ENCODE measurements at regions not wholly inside any gene's neighbourhood (a gene's known extent, or its start where the extent isn't known, plus 50 kb on each side); places are given as distances from the start of the nearest gene placed in this dataset.
"Not testable (repeated sequence)": the region's sequence is repeated elsewhere in the genome, so short reads cannot be mapped to it uniquely, and the experiment has no call there.

DNA sequence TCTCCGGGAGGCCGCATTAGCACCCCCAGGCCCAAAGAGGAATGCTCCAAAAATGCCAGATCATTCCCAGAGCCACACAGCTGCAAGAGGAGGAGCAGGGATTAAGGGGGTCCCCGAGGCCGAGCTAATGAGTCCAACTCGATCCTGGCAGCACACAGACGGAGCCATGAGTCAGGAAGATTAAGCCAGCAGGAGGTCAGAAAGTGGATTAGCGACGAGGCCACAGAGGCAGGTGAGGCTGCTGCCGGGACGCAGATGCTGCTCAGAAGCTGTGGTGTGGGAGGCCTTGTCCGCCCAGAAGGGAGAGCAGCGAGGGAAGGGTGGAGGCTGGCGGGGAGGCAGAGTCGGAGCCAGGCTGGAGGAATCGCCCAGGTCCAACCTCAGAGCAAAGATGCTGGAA, 120.5 kb downstream of the SHANK2 start:
- no peak overlapping the region for H3K4me3 ChIP-seq
- H3K4me1 ChIP-seq: no peaks in the 10 kb centered on the region
- peak; percentile 56 for DNase-seq
- H3K9me3 ChIP-seq: peaks cover 0 to 4% (median 0%) of the 10 kb centered on the region in 8 donors
- no peak overlapping the region for H3K27ac ChIP-seq
- H3K36me3 ChIP-seq: no peaks in the 10 kb centered on the region
- WGBS, 5 donors: 63 to 72% (median 71%) methylated on average over 15 of the region's 15 CpGs
- intact Hi-C loops (cut with DNase I; ENCODE audit: low total_unique reads): no loop called here
- H3K27me3 ChIP-seq (replicated peaks in 1 of 7): peaks cover 0 to 15% (median 0%) of the 10 kb centered on the region in 7 donors
- TF ChIP-seq, protein P1, sequence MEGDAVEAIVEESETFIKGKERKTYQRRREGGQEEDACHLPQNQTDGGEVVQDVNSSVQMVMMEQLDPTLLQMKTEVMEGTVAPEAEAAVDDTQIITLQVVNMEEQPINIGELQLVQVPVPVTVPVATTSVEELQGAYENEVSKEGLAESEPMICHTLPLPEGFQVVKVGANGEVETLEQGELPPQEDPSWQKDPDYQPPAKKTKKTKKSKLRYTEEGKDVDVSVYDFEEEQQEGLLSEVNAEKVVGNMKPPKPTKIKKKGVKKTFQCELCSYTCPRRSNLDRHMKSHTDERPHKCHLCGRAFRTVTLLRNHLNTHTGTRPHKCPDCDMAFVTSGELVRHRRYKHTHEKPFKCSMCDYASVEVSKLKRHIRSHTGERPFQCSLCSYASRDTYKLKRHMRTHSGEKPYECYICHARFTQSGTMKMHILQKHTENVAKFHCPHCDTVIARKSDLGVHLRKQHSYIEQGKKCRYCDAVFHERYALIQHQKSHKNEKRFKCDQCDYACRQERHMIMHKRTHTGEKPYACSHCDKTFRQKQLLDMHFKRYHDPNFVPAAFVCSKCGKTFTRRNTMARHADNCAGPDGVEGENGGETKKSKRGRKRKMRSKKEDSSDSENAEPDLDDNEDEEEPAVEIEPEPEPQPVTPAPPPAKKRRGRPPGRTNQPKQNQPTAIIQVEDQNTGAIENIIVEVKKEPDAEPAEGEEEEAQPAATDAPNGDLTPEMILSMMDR (IDR thresholded peaks at IDR 0.05 in 8 of 11, conservative IDR thresholded peaks at IDR 0.05 in 3 of 11): no peak
- TF ChIP-seq POLR2AphosphoS5 (IDR thresholded peaks at IDR 0.05): no peak
- TF ChIP-seq POLR2A (IDR thresholded peaks at IDR 0.05): no peak

DNA sequence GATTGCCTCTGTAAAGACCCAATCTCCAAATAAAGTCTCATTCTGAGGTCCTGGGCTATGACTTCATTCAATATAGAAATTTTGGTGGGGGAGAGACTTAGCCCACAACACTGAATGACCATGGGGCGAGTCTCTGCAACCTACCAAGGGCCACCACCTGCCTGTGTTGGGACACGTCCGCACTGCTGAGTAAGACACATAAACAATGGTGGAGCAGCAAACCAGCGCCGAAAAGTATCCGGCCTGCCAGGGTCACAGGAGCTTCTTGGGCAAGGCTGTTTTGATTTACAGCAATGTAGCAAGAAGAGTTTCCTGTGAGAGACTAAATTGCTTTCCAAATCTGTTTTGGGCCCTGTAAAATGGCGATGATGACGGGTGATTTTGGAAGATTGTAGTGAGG, 122.3 kb downstream of the SHANK2 start:
- peaks cover 0 to 14% (median 0%) of the 10 kb centered on the region in 7 donors for H3K27me3 ChIP-seq (replicated peaks in 1 of 7)

DNA sequence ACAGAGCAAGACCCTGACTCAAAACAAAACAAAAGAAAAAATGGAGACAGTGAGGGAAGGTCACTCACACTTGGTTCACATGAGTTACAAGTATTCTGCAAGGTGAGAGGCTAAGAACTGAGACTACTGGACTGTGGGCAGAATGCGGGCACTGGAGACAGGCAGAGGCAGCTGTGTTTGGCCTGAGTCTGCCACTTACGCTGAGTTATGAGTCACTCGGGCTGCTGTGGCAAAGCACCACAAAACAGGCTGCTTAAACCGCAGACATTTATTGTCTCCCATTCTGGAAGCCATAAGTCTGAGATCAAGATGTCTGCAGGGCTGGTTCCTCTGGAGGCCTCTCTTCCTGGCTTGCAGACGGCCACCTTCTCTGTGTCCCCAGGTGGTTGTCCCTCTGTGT, 122.8 kb downstream of the SHANK2 start:
- Histone ChIP-seq H3K27me3 (replicated peaks in 1 of 7) (peaks cover 0 to 9% (median 0%) of the 10 kb centered on the region in 7 donors), H3K27ac (no peak overlapping the region), H3K4me1 (no peaks in the 10 kb centered on the region), H3K9me3 (no peaks in the 10 kb centered on the region), H3K36me3 (no peaks in the 10 kb centered on the region), H3K4me3 (no peak overlapping the region)
- DNase-seq: peak; percentile 24
- intact Hi-C loops (cut with DNase I; ENCODE audit: low total_unique reads): no loop called here
- TF ChIP-seq POLR2A (IDR thresholded peaks at IDR 0.05): no peak
- TF ChIP-seq, protein P1 (IDR thresholded peaks at IDR 0.05 in 8 of 11, conservative IDR thresholded peaks at IDR 0.05 in 3 of 11): no peak
- no peak for TF ChIP-seq POLR2AphosphoS5 (IDR thresholded peaks at IDR 0.05)
- 72 to 91% (median 84%) methylated on average over 5 of the region's 5 CpGs for WGBS, 5 donors

More for the DNA sequence above, 122.3 kb downstream of the SHANK2 start:
- H3K4me1 ChIP-seq: no peaks in the 10 kb centered on the region
- no peak for TF ChIP-seq POLR2AphosphoS5 (IDR thresholded peaks at IDR 0.05)
- no peak for TF ChIP-seq POLR2A (IDR thresholded peaks at IDR 0.05)
- TF ChIP-seq, protein P1 (IDR thresholded peaks at IDR 0.05 in 8 of 11, conservative IDR thresholded peaks at IDR 0.05 in 3 of 11): no peak
- no peaks in the 10 kb centered on the region for H3K36me3 ChIP-seq
- no peaks in the 10 kb centered on the region for H3K9me3 ChIP-seq
- no peak overlapping the region for H3K27ac ChIP-seq
- DNase-seq: peak; percentile 54
- intact Hi-C loops (cut with DNase I; ENCODE audit: low total_unique reads): no loop called here
- no peak overlapping the region for H3K4me3 ChIP-seq
- 80 to 87% (median 82%) methylated on average over 8 of the region's 8 CpGs for whole genome bisulfite sequencing, 5 donors

DNA sequence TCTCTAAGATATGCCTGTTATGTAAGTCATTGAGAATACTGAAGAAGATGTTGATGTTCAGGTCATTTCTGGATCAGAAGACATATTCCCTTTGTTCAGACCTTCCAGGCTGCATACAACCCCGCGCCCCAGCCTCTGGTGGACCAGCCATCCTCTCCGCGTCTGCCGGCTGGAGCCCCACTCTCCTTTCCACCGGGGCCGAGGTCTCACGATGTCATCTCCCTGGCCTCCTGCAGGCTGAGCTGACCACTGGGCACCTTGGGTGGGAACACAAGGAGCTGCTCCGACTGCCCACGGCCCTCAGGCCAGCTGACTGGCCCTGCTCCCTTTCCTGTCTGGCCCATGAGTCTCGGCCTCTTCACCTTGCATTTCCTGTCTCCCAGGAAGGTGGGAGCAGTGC, 124.6 kb downstream of the SHANK2 start:
- Histone ChIP-seq H3K27ac (no peak overlapping the region), H3K4me1 (no peaks in the 10 kb centered on the region), H3K27me3 (replicated peaks in 1 of 7) (no peaks in the 10 kb centered on the region), H3K4me3 (no peak overlapping the region), H3K9me3 (no peaks in the 10 kb centered on the region), H3K36me3 (no peaks in the 10 kb centered on the region)
- peak; percentile 29 for DNase-seq
- intact Hi-C loops (cut with DNase I; ENCODE audit: low total_unique reads): no loop called here
- TF ChIP-seq POLR2A (IDR thresholded peaks at IDR 0.05) (no peak), POLR2AphosphoS5 (IDR thresholded peaks at IDR 0.05) (no peak)
- TF ChIP-seq, protein P1 (IDR thresholded peaks at IDR 0.05 in 8 of 11, conservative IDR thresholded peaks at IDR 0.05 in 3 of 11): no peak
- WGBS, 5 donors: 83 to 88% (median 84%) methylated on average over 11 of the region's 11 CpGs

DNA sequence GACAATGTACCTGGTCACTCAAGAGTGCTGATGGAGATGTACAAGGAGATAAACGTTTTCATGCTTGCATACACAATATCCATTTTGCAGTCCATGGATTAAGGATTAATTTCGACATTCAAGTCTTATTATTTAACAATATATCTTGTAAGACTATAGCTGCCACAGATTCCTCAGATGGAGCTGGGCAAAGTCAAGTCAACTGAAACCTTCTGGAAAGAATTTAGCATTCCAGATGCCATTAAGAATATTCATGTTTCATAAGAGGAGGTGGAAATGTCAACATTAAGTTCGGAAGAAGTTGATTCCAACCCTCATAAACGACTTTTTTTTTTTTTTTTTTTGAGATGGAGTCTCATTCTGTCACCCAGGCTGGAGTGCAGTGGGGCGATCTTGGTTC, 126.0 kb downstream of the SHANK2 start:
- DNase-seq; H3K27me3 ChIP-seq (replicated peaks in 1 of 7); H3K9me3 ChIP-seq; H3K36me3 ChIP-seq; H3K4me1 ChIP-seq; intact Hi-C loops (cut with DNase I; ENCODE audit: low total_unique reads); H3K4me3 ChIP-seq; H3K27ac ChIP-seq: not testable (repeated sequence)
- WGBS, 5 donors: 64 to 76% (median 69%) methylated on average over 5 of the region's 5 CpGs
